Lower leg skin (tissue), 4 donors: ENCODE measurements at regions not wholly inside any gene's neighbourhood (a gene's known extent, or its start where the extent isn't known, plus 50 kb on each side); places are given as distances from the start of the nearest gene placed in this dataset.

ENCODE experiments used
- DNase-seq, 2 donors: peaks; one replicate each; pipeline ENCODE4 v3.0.0-alpha.2; 2019; ENCODE audit warnings: low spot score in 2 of 2
- H3K4me3 ChIP-seq: fragments of 200-600 bp; sonication (generic); 2 replicates; pipeline ENCODE4 v1.5.1; 2017; ENCODE audit warnings: mild to moderate bottlenecking, low read depth; ENCODE audit not compliant: poor library complexity, severe bottlenecking
- POLR2A ChIP-seq, 2 donors: fragments of 450-650 bp; IDR thresholded peaks; one replicate each; pipeline ENCODE4 v1.6.1; 2016 to 2017; ENCODE audit warnings: antibody characterized with exemption in 2 of 2, mild to moderate bottlenecking in 1 of 2, moderate library complexity in 1 of 2
- WGBS, 2 donors: methylation state at CpG; one replicate each; pipeline ENCODE4 v1.1.5; 2018; 5-methylcytosine and 5-hydroxymethylcytosine counted together
- intact Hi-C: fragments of 100-400 bp; cut with DNase I; formaldehyde crosslinking; loops from one replicate; pipeline ENCODE4 v1.15.0; 2023; ENCODE audit warnings: low total_unique reads
- TF ChIP-seq, protein P1 (sequence below), 3 donors: fragments of 450-650 bp; IDR thresholded peaks; one replicate each; pipeline ENCODE4 v1.5.1; 2016; ENCODE audit warnings: antibody characterized with exemption in 3 of 3, mild to moderate bottlenecking in 3 of 3, moderate library complexity in 2 of 3

GRCh38 chr2:155518094-155518493, 814.4 kb downstream of the NR4A2 start:
- WGBS, 2 donors = 59 to 62% methylated on average over 3 of the region's 3 CpGs
- TF ChIP-seq, protein P1, sequence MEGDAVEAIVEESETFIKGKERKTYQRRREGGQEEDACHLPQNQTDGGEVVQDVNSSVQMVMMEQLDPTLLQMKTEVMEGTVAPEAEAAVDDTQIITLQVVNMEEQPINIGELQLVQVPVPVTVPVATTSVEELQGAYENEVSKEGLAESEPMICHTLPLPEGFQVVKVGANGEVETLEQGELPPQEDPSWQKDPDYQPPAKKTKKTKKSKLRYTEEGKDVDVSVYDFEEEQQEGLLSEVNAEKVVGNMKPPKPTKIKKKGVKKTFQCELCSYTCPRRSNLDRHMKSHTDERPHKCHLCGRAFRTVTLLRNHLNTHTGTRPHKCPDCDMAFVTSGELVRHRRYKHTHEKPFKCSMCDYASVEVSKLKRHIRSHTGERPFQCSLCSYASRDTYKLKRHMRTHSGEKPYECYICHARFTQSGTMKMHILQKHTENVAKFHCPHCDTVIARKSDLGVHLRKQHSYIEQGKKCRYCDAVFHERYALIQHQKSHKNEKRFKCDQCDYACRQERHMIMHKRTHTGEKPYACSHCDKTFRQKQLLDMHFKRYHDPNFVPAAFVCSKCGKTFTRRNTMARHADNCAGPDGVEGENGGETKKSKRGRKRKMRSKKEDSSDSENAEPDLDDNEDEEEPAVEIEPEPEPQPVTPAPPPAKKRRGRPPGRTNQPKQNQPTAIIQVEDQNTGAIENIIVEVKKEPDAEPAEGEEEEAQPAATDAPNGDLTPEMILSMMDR (IDR thresholded peaks at IDR 0.05) = no peak
- TF ChIP-seq POLR2A (IDR thresholded peaks at IDR 0.05) = no peak
- H3K4me3 ChIP-seq = no peak overlapping the region
- no peak for DNase-seq
- intact Hi-C loops = no loop called here

DNA sequence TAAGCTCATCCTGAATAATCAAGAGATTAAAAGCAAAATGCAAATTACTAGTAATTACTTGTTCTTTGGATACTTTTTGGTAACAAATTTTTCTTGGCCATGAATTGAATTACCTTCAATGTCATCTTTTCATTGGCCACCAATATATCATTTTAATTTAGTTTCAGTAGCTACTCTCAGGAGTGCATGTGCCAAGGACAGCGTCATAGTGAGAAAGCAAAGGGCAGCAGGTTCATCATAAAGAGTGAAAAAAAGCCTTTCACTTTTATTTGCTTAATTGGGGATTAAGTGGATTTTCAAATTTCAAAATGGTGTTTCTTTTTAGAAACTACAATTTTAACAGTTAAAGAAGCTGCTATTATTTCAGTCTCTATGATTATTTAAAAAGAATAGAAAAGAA, 815.2 kb downstream of the NR4A2 start:
- H3K4me3 ChIP-seq = no peak overlapping the region
- intact Hi-C loops = no loop called here
- WGBS, 2 donors = 70 to 81% methylated on average over 1 of the region's 1 CpG
- no peak for TF ChIP-seq POLR2A (IDR thresholded peaks at IDR 0.05)
- TF ChIP-seq, protein P1 (IDR thresholded peaks at IDR 0.05) = no peak
- DNase-seq = no peak

GRCh38 chr2:155513248-155513647, 814.8 kb downstream of the KCNJ3 start:
- no peak overlapping the region for H3K4me3 ChIP-seq
- WGBS, 2 donors = 58 to 76% methylated on average over 1 of the region's 1 CpG
- intact Hi-C loops = no loop called here
- no peak for DNase-seq
- TF ChIP-seq, protein P1 (IDR thresholded peaks at IDR 0.05) = no peak
- no peak for TF ChIP-seq POLR2A (IDR thresholded peaks at IDR 0.05)

GRCh38 chr2:155502766-155503165, 804.3 kb downstream of the KCNJ3 start:
- intact Hi-C loops = no loop called here
- DNase-seq = no peak
- 51 to 61% methylated on average over 2 of the region's 2 CpGs for WGBS, 2 donors
- H3K4me3 ChIP-seq = no peak overlapping the region
- TF ChIP-seq, protein P1 (IDR thresholded peaks at IDR 0.05) = no peak

DNA sequence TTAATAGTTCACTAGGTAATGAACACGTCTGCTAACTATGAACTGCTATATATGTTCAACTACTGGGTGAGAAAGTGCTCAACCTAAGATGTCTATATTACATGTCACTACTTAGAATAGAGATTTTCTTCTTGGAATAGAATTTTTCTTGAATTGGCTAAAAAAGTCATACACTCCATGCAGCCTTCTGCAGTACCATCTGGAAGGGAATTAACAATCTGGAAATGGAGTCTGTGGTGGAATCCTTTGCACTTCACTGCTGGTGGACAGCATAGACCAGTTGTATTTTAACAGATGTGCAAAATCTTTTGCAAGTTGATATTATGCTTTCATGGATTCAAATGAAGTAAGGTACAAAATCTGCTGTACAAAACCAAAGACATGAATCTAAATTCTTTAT, 799.6 kb downstream of the KCNJ3 start:
- DNase-seq = no peak
- no peak for TF ChIP-seq POLR2A (IDR thresholded peaks at IDR 0.05)
- TF ChIP-seq, protein P1 (IDR thresholded peaks at IDR 0.05) = no peak
- no peak overlapping the region for H3K4me3 ChIP-seq
- intact Hi-C loops = no loop called here
- 84 to 88% methylated on average over 1 of the region's 1 CpG for WGBS, 2 donors

- intact Hi-C loops = no loop called here
- H3K4me3 ChIP-seq = no peak overlapping the region
- no peak for TF ChIP-seq POLR2A (IDR thresholded peaks at IDR 0.05)
- TF ChIP-seq, protein P1 (IDR thresholded peaks at IDR 0.05) = no peak
- no peak for DNase-seq
- 55 to 60% methylated on average over 3 of the region's 3 CpGs for WGBS, 2 donors
These were observed 796.2 kb downstream of the KCNJ3 start for GRCh38 chr2:155494744-155495143.
